SK-N-SH (cell line): ENCODE measurements at regions not wholly inside any gene's neighbourhood (a gene's known extent, or its start where the extent isn't known, plus 50 kb on each side); places are given as distances from the start of the nearest gene placed in this dataset.

ENCODE experiments used
- CHD2 ChIP-seq: fragments of 150-350 bp; IDR thresholded peaks from 2 replicates; pipeline ENCODE4 v1.6.1; 2018; ENCODE audit warnings: low read length; ENCODE audit not compliant: partially characterized antibody
- CTCF ChIP-seq: fragments of 200-600 bp; sonication (generic); IDR thresholded peaks from 2 replicates; pipeline ENCODE4 v1.6.1; 2017; ENCODE audit warnings: antibody characterized with exemption, mild to moderate bottlenecking, moderate library complexity
- MXI1 ChIP-seq: IDR thresholded peaks from 2 replicates; pipeline ENCODE4 v1.6.1; 2012; ENCODE audit warnings: mild to moderate bottlenecking, low read depth, low read length, improper control_type of control experiment
- RAD21 ChIP-seq: IDR thresholded peaks from 2 replicates; pipeline ENCODE4 v1.6.1; 2012; ENCODE audit warnings: mild to moderate bottlenecking, low read length
- SMC3 ChIP-seq: IDR thresholded peaks from 2 replicates; pipeline ENCODE4 v1.6.1; 2012; ENCODE audit warnings: low read depth, low read length, improper control_type of control experiment
- TF ChIP-seq, protein P1 (sequence below): IDR thresholded peaks from 2 replicates; pipeline ENCODE4 v1.4.0; 2012; ENCODE audit warnings: low read depth
- TF ChIP-seq, protein P2 (sequence below): IDR thresholded peaks from 2 replicates; pipeline ENCODE4 v1.6.1; 2012; ENCODE audit warnings: mild to moderate bottlenecking, low read depth, low read length, moderate library complexity

DNA sequence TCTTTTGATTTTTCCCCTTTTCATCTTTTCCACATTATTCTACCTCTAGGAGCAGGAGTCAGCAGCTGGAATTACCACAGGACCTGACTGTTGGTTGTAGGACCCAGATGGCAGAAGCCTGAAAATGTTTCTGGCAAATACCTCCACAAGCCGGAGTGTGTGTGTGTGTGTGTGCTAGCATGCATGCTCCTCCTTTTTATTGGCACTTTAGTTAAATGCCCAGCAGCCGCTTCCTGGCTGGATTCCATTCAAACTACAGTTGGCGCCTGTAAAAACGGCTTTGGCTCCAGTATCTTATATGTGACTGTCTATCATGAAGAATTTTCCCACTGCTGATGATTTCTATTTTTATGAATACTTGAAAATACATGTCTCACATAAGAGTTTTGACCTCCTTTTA lies 319.7 kb upstream of the SP4 start:
- TF ChIP-seq CTCF (no peak), MXI1 (no peak), RAD21 (no peak), CHD2 (no peak), SMC3 (no peak)
- TF ChIP-seq, protein P1, sequence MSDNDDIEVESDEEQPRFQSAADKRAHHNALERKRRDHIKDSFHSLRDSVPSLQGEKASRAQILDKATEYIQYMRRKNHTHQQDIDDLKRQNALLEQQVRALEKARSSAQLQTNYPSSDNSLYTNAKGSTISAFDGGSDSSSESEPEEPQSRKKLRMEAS = no peak
- TF ChIP-seq, protein P2, sequence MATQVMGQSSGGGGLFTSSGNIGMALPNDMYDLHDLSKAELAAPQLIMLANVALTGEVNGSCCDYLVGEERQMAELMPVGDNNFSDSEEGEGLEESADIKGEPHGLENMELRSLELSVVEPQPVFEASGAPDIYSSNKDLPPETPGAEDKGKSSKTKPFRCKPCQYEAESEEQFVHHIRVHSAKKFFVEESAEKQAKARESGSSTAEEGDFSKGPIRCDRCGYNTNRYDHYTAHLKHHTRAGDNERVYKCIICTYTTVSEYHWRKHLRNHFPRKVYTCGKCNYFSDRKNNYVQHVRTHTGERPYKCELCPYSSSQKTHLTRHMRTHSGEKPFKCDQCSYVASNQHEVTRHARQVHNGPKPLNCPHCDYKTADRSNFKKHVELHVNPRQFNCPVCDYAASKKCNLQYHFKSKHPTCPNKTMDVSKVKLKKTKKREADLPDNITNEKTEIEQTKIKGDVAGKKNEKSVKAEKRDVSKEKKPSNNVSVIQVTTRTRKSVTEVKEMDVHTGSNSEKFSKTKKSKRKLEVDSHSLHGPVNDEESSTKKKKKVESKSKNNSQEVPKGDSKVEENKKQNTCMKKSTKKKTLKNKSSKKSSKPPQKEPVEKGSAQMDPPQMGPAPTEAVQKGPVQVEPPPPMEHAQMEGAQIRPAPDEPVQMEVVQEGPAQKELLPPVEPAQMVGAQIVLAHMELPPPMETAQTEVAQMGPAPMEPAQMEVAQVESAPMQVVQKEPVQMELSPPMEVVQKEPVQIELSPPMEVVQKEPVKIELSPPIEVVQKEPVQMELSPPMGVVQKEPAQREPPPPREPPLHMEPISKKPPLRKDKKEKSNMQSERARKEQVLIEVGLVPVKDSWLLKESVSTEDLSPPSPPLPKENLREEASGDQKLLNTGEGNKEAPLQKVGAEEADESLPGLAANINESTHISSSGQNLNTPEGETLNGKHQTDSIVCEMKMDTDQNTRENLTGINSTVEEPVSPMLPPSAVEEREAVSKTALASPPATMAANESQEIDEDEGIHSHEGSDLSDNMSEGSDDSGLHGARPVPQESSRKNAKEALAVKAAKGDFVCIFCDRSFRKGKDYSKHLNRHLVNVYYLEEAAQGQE = no peak
